A549 (cell line): ENCODE measurements at regions not wholly inside any gene's neighbourhood (a gene's known extent, or its start where the extent isn't known, plus 50 kb on each side); places are given as distances from the start of the nearest gene placed in this dataset.

Source experiments
- ATAC-seq, 2 experiments: fragments of 200-7000 bp in 1 of 2; fragments of >200 bp in 1 of 2; cut with Nextera tagmentation in 1 of 2; cut with Tn5 transposase in 1 of 2; 3 replicates each; pipeline versions ENCODE4 v1.8.0 to v1.9.1; 2018 to 2020; ENCODE audit warnings: mild to moderate bottlenecking in 1 of 2, moderate library complexity in 1 of 2
- CTCF ChIA-PET: fragments of 300-600 bp; sonication (Branson Sonifier 250); formaldehyde crosslinking; extraction: SDS; loops from one replicate; lab custom pipeline; 2021; ENCODE audit warnings: antibody characterized with exemption, inconsistent platforms; lab: Yijun Ruan, JAX
- POLR2A ChIA-PET: fragments of 350-600 bp; formaldehyde crosslinking; extraction: SDS; loops from one replicate; lab custom pipeline; 2021; ENCODE audit warnings: antibody characterized with exemption, inconsistent platforms; lab: Yijun Ruan, JAX
- DNase-seq, 2 experiments: peaks; one replicate each; pipeline versions ENCODE4 v3.0.0 to v3.0.0-alpha.2; 2011 to 2016; ENCODE audit warnings: low read depth in 1 of 2, low spot score in 1 of 2
- FAIRE-seq: peaks from 2 replicates; lab custom pipeline; 2011; peaks lifted over from hg19 to GRCh38; lab: Jason Lieb, UNC
- H3K27ac ChIP-seq, 2 experiments: fragments of >200 bp; sonication (Bioruptor Twin); formaldehyde crosslinking; 3 replicates each; pipeline ENCODE4 v1.5.1; 2016 to 2017
- H3K4me1 ChIP-seq: fragments of >200 bp; sonication (Bioruptor Twin); formaldehyde crosslinking; 3 replicates; pipeline ENCODE4 v1.6.1; 2016
- H3K4me2 ChIP-seq: fragments of >200 bp; sonication (Bioruptor Twin); formaldehyde crosslinking; 3 replicates; pipeline ENCODE4 v1.6.1; 2016
- H3K4me3 ChIP-seq: fragments of >200 bp; sonication (Bioruptor Twin); formaldehyde crosslinking; 3 replicates; pipeline ENCODE4 v1.5.1; 2016
- H3K9me3 ChIP-seq: fragments of >200 bp; sonication (Bioruptor Twin); formaldehyde crosslinking; 3 replicates; pipeline ENCODE4 v1.6.1; 2016
- ATOH8 ChIP-seq: fragments of 250-450 bp; sonication (Bioruptor Pico); IDR thresholded peaks from 2 replicates; pipeline ENCODE4 v1.5.0; 2020; ENCODE audit warnings: low read depth, mild to moderate bottlenecking, moderate library complexity
- BHLHE40 ChIP-seq: IDR thresholded peaks from 2 replicates; pipeline ENCODE4 v1.6.1; 2012; ENCODE audit warnings: low read depth, low read length, inconsistent platforms
- CEBPB ChIP-seq, 2 experiments: fragments of >200 bp in 1 of 2; sonication (Bioruptor Twin) in 1 of 2; formaldehyde crosslinking in 1 of 2; IDR thresholded peaks; 2 replicates each; pipeline ENCODE4 v1.6.1; 2012 to 2016
- CTCF ChIP-seq: fragments of >200 bp; sonication (Bioruptor Twin); formaldehyde crosslinking; IDR thresholded peaks from 3 replicates; pipeline ENCODE4 v1.5.1; 2016
- EHF ChIP-seq: fragments of 250-450 bp; sonication (Bioruptor Pico); IDR thresholded peaks from 2 replicates; pipeline ENCODE4 v1.5.0; 2020; ENCODE audit warnings: mild to moderate bottlenecking
- EHMT2 ChIP-seq: fragments of 200-600 bp; sonication (generic); IDR thresholded peaks from 2 replicates; pipeline ENCODE4 v1.6.1; 2016; ENCODE audit warnings: antibody characterized with exemption, low read depth, mild to moderate bottlenecking, moderate library complexity
- FOSB ChIP-seq: fragments of 250-450 bp; sonication (Bioruptor Pico); IDR thresholded peaks from 2 replicates; pipeline ENCODE4 v1.5.0; 2020; ENCODE audit warnings: mild to moderate bottlenecking, moderate library complexity
- FOXS1 ChIP-seq: fragments of 250-450 bp; sonication (Bioruptor Pico); IDR thresholded peaks from 2 replicates; pipeline ENCODE4 v1.5.0; 2020; ENCODE audit warnings: mild to moderate bottlenecking, moderate library complexity
- GATA3 ChIP-seq: IDR thresholded peaks from 2 replicates; pipeline ENCODE4 v1.6.1; 2012; ENCODE audit warnings: borderline replicate concordance
- HDAC2 ChIP-seq: fragments of 200-600 bp; sonication (generic); IDR thresholded peaks from 2 replicates; pipeline ENCODE4 v1.6.1; 2016
- HEYL ChIP-seq: fragments of 250-450 bp; sonication (Bioruptor Pico); IDR thresholded peaks from 2 replicates; pipeline ENCODE4 v1.8.0; 2021; ENCODE audit warnings: mild to moderate bottlenecking, moderate library complexity
- HOXB5 ChIP-seq: fragments of 250-450 bp; sonication (Bioruptor Pico); IDR thresholded peaks from 2 replicates; pipeline ENCODE4 v1.5.0; 2020; ENCODE audit warnings: mild to moderate bottlenecking, moderate library complexity
- JUN ChIP-seq, 2 experiments: fragments of >200 bp; sonication (Bioruptor Twin); formaldehyde crosslinking; IDR thresholded peaks; 2 replicates in 1 of 2; 3 replicates in 1 of 2; pipeline ENCODE4 v1.6.1; 2016 to 2017
- JUNB ChIP-seq: fragments of >200 bp; sonication (Bioruptor Twin); formaldehyde crosslinking; IDR thresholded peaks from 2 replicates; pipeline ENCODE4 v1.6.1; 2016
- KDM1A ChIP-seq: fragments of 200-600 bp; sonication (generic); IDR thresholded peaks from 2 replicates; pipeline ENCODE4 v1.6.1; 2016; ENCODE audit warnings: low read depth, mild to moderate bottlenecking
- MAZ ChIP-seq: fragments of 150-350 bp; IDR thresholded peaks from 2 replicates; pipeline ENCODE4 v1.6.1; 2014; ENCODE audit warnings: antibody characterized with exemption, low read depth, low read length, borderline replicate concordance
- MYC ChIP-seq: IDR thresholded peaks from 2 replicates; pipeline ENCODE4 v1.6.1; 2012; ENCODE audit warnings: mild to moderate bottlenecking, inconsistent platforms, low read length, improper control_type of control experiment, borderline replicate concordance
- NFE2L2 ChIP-seq: fragments of 150-350 bp; conservative IDR thresholded peaks from 2 replicates; pipeline ENCODE4 v1.6.1; 2014; ENCODE audit warnings: low read length
- NR3C1 ChIP-seq: fragments of >200 bp; sonication (Bioruptor Twin); formaldehyde crosslinking; IDR thresholded peaks from 3 replicates; pipeline ENCODE4 v1.6.1; 2017
- RAD21 ChIP-seq, 2 experiments: fragments of >200 bp in 1 of 2; sonication (Bioruptor Twin) in 1 of 2; formaldehyde crosslinking in 1 of 2; IDR thresholded peaks in 1 of 2; conservative IDR thresholded peaks in 1 of 2; 2 replicates in 1 of 2; 3 replicates in 1 of 2; pipeline ENCODE4 v1.6.1; 2012 to 2018; ENCODE audit warnings: inconsistent platforms in 1 of 2
- RARB ChIP-seq: fragments of 250-450 bp; sonication (Bioruptor Pico); IDR thresholded peaks from 2 replicates; pipeline ENCODE4 v1.8.0; 2021; ENCODE audit warnings: mild to moderate bottlenecking, moderate library complexity
- RFX5 ChIP-seq: fragments of 450-650 bp; IDR thresholded peaks from 2 replicates; pipeline ENCODE4 v1.7.1; 2014; ENCODE audit warnings: antibody characterized with exemption, mild to moderate bottlenecking, moderate library complexity
- RNF2 ChIP-seq: fragments of 200-600 bp; sonication (generic); IDR thresholded peaks from 2 replicates; pipeline ENCODE4 v1.6.1; 2016; ENCODE audit warnings: low read depth, mild to moderate bottlenecking, antibody characterized with exemption, moderate library complexity, borderline replicate concordance
- ZNF302 ChIP-seq: fragments of 250-450 bp; sonication (Bioruptor Pico); IDR thresholded peaks from 2 replicates; pipeline ENCODE4 v1.9.0; 2021; ENCODE audit warnings: inconsistent platforms, mild to moderate bottlenecking, moderate library complexity
- ZSCAN20 ChIP-seq: fragments of 250-450 bp; sonication (Bioruptor Pico); IDR thresholded peaks from 2 replicates; pipeline ENCODE4 v1.8.0; 2022; ENCODE audit warnings: mild to moderate bottlenecking, moderate library complexity
- WGBS: methylation state at CpG from one replicate; pipeline ENCODE4 v1.1.6; 2017; ENCODE audit errors: missing lambda C conversion rate; 5-methylcytosine and 5-hydroxymethylcytosine counted together
- TF ChIP-seq, protein P1 (sequence below): fragments of 200-600 bp; sonication (generic); IDR thresholded peaks from 2 replicates; pipeline ENCODE4 v1.6.1; 2016; ENCODE audit warnings: antibody characterized with exemption, mild to moderate bottlenecking, moderate library complexity
- TF ChIP-seq, protein P2 (sequence below): fragments of >200 bp; sonication (Bioruptor Twin); formaldehyde crosslinking; IDR thresholded peaks from 3 replicates; pipeline ENCODE4 v1.6.1; 2016
- TF ChIP-seq, protein P3 (sequence below): IDR thresholded peaks from 2 replicates; pipeline ENCODE4 v1.6.1; 2012; ENCODE audit warnings: low read depth, borderline replicate concordance

GRCh38 chr10:128384831-128385230 lies 258.6 kb upstream of the MKI67 start:
- DNase-seq (no peak), FAIRE-seq (no peak), ATAC-seq (no peak)
- CTCF ChIA-PET: no interaction called here
- TF ChIP-seq CEBPB (IDR thresholded peaks at IDR 0.05) (no peak), NFE2L2 (no peak), BHLHE40 (no peak), KDM1A (no peak), ATOH8 (CRISPR knock-in tag) (no peak), RARB (CRISPR knock-in tag) (no peak), MYC (no peak), RAD21 (conservative IDR thresholded peaks at IDR 0.05 in 1 of 2, IDR thresholded peaks at IDR 0.05 in 1 of 2) (no peak), MAZ (no peak)
- Histone ChIP-seq H3K4me2 (no peak overlapping the region), H3K27ac (no peak overlapping the region), H3K9me3 (no peaks in the 10 kb centered on the region), H3K4me1 (no peaks in the 10 kb centered on the region), H3K4me3 (no peak overlapping the region)
- POLR2A ChIA-PET: no interaction called here
- 75% methylated on average over 10 of the region's 10 CpGs for WGBS

GRCh38 chr10:128386231-128386630 lies 260.0 kb upstream of the MKI67 start:
- POLR2A ChIA-PET: no interaction called here
- ATAC-seq (no peak), FAIRE-seq (no peak)

GRCh38 chr10:128386816-128387604 lies 260.8 kb upstream of the MKI67 start:
- no peak overlapping the region for H3K4me2 ChIP-seq
- DNase-seq (no peak), ATAC-seq (no peak), FAIRE-seq (no peak)
- ChIA-PET CTCF (no interaction called here), POLR2A (no interaction called here)
- no peak overlapping the region for H3K4me3 ChIP-seq
- WGBS: 17% methylated on average over 21 of the region's 24 CpGs
- H3K4me1 ChIP-seq: no peaks in the 10 kb centered on the region
- H3K27ac ChIP-seq: no peak overlapping the region
- H3K9me3 ChIP-seq: no peaks in the 10 kb centered on the region
- no peak for TF ChIP-seq CTCF
- no peak for TF ChIP-seq ZSCAN20 (CRISPR knock-in tag)
- no peak for TF ChIP-seq EHMT2
- TF ChIP-seq EHF (CRISPR knock-in tag): no peak
- TF ChIP-seq, protein P1, sequence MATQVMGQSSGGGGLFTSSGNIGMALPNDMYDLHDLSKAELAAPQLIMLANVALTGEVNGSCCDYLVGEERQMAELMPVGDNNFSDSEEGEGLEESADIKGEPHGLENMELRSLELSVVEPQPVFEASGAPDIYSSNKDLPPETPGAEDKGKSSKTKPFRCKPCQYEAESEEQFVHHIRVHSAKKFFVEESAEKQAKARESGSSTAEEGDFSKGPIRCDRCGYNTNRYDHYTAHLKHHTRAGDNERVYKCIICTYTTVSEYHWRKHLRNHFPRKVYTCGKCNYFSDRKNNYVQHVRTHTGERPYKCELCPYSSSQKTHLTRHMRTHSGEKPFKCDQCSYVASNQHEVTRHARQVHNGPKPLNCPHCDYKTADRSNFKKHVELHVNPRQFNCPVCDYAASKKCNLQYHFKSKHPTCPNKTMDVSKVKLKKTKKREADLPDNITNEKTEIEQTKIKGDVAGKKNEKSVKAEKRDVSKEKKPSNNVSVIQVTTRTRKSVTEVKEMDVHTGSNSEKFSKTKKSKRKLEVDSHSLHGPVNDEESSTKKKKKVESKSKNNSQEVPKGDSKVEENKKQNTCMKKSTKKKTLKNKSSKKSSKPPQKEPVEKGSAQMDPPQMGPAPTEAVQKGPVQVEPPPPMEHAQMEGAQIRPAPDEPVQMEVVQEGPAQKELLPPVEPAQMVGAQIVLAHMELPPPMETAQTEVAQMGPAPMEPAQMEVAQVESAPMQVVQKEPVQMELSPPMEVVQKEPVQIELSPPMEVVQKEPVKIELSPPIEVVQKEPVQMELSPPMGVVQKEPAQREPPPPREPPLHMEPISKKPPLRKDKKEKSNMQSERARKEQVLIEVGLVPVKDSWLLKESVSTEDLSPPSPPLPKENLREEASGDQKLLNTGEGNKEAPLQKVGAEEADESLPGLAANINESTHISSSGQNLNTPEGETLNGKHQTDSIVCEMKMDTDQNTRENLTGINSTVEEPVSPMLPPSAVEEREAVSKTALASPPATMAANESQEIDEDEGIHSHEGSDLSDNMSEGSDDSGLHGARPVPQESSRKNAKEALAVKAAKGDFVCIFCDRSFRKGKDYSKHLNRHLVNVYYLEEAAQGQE: no peak
- no peak for TF ChIP-seq HOXB5 (CRISPR knock-in tag)
- TF ChIP-seq HDAC2: no peak
- TF ChIP-seq MAZ: no peak
- no peak for TF ChIP-seq NR3C1
- no peak for TF ChIP-seq ZNF302
- no peak for TF ChIP-seq JUNB
- TF ChIP-seq RNF2: no peak
- TF ChIP-seq GATA3: no peak

More at GRCh38 chr10:128386231-128386630, 260.0 kb upstream of the MKI67 start:
- Histone ChIP-seq H3K9me3 (no peaks in the 10 kb centered on the region), H3K4me3 (no peak overlapping the region), H3K27ac (no peak overlapping the region), H3K4me1 (no peaks in the 10 kb centered on the region), H3K4me2 (no peak overlapping the region)
- TF ChIP-seq GATA3 (no peak), KDM1A (no peak), HEYL (CRISPR knock-in tag) (no peak), CEBPB (IDR thresholded peaks at IDR 0.05) (no peak), FOXS1 (no peak), NFE2L2 (no peak), FOSB (CRISPR knock-in tag) (no peak), MYC (no peak), JUN (IDR thresholded peaks at IDR 0.05) (no peak), RFX5 (no peak)
- TF ChIP-seq, protein P2, sequence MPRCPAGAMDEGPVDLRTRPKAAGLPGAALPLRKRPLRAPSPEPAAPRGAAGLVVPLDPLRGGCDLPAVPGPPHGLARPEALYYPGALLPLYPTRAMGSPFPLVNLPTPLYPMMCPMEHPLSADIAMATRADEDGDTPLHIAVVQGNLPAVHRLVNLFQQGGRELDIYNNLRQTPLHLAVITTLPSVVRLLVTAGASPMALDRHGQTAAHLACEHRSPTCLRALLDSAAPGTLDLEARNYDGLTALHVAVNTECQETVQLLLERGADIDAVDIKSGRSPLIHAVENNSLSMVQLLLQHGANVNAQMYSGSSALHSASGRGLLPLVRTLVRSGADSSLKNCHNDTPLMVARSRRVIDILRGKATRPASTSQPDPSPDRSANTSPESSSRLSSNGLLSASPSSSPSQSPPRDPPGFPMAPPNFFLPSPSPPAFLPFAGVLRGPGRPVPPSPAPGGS: no peak
- TF ChIP-seq, protein P3, sequence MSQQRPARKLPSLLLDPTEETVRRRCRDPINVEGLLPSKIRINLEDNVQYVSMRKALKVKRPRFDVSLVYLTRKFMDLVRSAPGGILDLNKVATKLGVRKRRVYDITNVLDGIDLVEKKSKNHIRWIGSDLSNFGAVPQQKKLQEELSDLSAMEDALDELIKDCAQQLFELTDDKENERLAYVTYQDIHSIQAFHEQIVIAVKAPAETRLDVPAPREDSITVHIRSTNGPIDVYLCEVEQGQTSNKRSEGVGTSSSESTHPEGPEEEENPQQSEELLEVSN: no peak
- 5% methylated on average over 7 of the region's 7 CpGs for WGBS
- DNase-seq: no peak
- CTCF ChIA-PET: no interaction called here
